ENCODE measurements at regions not wholly inside any gene's neighbourhood (a gene's known extent, or its start where the extent isn't known, plus 50 kb on each side); places are given as distances from the start of the nearest gene placed in this dataset.

DNA sequence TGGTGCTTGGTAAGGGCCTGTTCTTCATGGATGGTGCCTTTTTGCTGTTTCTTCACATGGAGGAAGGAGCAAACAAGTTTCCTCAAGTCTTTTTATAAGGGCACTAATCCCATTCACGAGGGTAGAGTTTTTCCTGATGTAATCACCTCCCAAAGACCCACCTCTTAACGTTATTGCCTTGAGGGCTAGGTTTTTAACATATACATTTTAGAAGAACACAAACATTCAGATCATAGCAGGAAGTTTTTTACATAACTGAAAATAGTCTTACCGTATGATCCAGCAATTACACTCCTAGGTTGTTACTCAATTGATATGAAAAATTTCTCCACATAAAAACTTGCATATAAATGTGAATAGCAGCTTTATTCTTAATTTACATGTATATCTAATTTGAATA is 976.3 kb downstream of the DSC3 start:
- no peak overlapping the region for H3K4me3 Mint-ChIP-seq
- no peaks in the 10 kb centered on the region for H3K4me1 Mint-ChIP-seq (ENCODE audit: low read depth)
- no peak overlapping the region for H3K27ac Mint-ChIP-seq
- H3K27me3 Mint-ChIP-seq = no peaks in the 10 kb centered on the region
- H3K36me3 Mint-ChIP-seq (ENCODE audit: low read depth) = no peaks in the 10 kb centered on the region
- peaks cover 13% of the 10 kb centered on the region for H3K9me3 Mint-ChIP-seq

DNA sequence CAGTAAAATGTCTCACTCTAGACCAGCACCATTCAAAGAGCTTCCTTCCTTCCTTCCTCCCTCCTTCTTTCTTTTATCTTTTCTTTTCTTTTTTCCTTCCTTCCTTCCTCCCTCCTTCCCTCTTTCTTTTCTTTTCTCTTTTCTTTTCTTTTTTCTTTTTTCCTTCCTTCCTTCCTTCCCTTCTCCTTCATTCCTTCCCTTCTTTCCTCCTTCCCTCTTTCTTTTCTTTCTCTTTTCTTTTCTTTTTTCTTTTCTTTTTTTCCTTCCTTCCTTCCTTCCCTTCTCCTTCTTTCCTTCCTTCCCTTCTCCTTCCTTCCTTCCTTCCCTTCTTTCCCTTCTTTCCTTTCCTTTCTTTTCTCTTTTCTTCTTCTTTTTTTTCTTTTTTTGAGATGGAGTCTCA is 985.1 kb downstream of the DSC3 start:
- Mint-ChIP-seq H3K9me3 (peaks cover 15% of the 10 kb centered on the region), H3K4me1 (ENCODE audit: low read depth) (no peaks in the 10 kb centered on the region), H3K27me3 (no peaks in the 10 kb centered on the region), H3K27ac (no peak overlapping the region), H3K4me3 (no peak overlapping the region), H3K36me3 (ENCODE audit: low read depth) (no peaks in the 10 kb centered on the region)

DNA sequence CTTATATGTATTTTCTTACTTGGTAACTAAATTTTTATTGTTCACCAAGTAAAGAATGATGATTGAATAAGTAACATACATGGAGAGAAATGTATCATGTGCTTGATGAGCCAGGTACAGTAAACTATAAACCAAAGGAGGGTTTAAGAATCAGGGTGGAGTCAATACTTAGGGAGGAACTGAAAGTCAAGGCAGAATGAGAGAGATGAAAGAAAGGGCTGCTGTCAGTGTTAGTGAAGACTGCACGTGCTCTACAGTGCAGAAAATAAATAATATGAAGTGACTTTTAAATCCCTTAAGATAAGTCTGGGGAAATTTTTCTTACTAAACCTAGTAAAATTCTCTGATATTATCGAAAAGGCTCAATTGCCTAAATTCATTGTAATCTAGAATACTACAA is 986.0 kb downstream of the DSC3 start:
- no peaks in the 10 kb centered on the region for H3K27me3 Mint-ChIP-seq

DNA sequence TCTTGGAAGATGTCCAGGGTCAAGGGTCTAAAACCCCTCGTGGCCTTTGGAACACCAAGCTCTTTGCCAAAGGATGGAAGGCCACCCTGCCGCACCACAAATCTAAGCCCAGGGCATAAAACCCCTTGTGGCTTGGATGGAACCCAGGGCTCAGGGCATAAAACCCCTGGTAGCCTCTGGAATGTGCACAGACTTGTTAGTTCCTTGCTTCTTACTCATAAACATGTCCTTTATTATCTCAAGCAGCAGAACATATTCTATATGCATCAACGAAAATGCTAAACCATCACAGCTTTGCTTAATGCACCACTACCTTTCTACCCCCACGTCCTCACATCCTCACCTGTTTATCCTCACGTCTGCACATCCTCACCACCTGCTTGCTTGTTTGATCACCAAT is 998.0 kb downstream of the DSC3 start:
- Mint-ChIP-seq H3K9me3 (peaks cover 7% of the 10 kb centered on the region), H3K4me3 (no peak overlapping the region), H3K27ac (no peak overlapping the region), H3K4me1 (ENCODE audit: low read depth) (no peaks in the 10 kb centered on the region), H3K27me3 (no peaks in the 10 kb centered on the region), H3K36me3 (ENCODE audit: low read depth) (no peaks in the 10 kb centered on the region)

More for the DNA sequence above, 986.0 kb downstream of the DSC3 start:
- Mint-ChIP-seq H3K4me1 (ENCODE audit: low read depth) (no peaks in the 10 kb centered on the region), H3K4me3 (no peak overlapping the region), H3K27ac (no peak overlapping the region), H3K36me3 (ENCODE audit: low read depth) (no peaks in the 10 kb centered on the region), H3K9me3 (peaks cover 15% of the 10 kb centered on the region)

DNA sequence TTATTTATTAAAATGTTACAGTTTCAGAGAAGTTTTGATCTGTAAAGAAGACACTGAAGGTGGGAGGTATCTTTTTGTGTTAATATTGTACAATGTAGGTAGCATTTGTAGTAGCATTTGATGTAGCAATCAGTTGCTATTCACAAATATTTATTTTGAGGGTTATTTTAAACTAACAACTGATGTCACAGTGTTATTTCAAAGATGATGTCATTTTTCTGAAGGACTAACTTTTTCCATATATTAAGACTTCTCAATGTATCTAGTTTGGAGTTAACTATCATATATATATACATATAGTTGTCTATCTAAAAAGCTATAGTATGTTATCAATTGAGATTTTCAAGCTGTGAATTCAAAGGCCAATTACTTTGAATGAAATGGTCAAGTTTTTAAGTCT is 1003.3 kb downstream of the DSC3 start:
- Mint-ChIP-seq H3K27me3 (no peaks in the 10 kb centered on the region), H3K27ac (no peak overlapping the region), H3K9me3 (peaks cover 13% of the 10 kb centered on the region), H3K36me3 (ENCODE audit: low read depth) (no peaks in the 10 kb centered on the region), H3K4me3 (no peak overlapping the region), H3K4me1 (ENCODE audit: low read depth) (no peaks in the 10 kb centered on the region)

DNA sequence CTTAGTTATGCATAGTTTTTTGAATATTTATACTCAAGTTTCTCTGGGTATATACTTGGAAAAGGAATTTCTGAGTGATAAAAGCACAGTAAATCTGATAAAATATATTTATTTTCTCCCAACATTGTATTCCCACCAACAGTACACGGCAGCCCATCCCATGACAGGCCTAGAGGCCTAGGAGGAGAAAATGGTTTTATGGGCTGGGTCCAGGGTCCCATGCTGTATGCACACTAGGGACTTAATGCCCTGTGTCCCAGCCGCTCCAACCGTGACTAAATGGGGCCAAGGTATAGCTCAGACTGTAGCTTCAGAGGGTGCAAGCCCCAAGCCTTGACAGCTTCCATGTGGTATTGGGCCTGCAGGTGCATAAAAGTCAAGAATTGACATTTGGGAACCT is 1007.7 kb downstream of the DSC3 start:
- H3K36me3 Mint-ChIP-seq (ENCODE audit: low read depth) = no peaks in the 10 kb centered on the region
- no peaks in the 10 kb centered on the region for H3K4me1 Mint-ChIP-seq (ENCODE audit: low read depth)
- peaks cover 15% of the 10 kb centered on the region for H3K9me3 Mint-ChIP-seq
- no peaks in the 10 kb centered on the region for H3K27me3 Mint-ChIP-seq
- no peak overlapping the region for H3K4me3 Mint-ChIP-seq
- H3K27ac Mint-ChIP-seq = no peak overlapping the region

DNA sequence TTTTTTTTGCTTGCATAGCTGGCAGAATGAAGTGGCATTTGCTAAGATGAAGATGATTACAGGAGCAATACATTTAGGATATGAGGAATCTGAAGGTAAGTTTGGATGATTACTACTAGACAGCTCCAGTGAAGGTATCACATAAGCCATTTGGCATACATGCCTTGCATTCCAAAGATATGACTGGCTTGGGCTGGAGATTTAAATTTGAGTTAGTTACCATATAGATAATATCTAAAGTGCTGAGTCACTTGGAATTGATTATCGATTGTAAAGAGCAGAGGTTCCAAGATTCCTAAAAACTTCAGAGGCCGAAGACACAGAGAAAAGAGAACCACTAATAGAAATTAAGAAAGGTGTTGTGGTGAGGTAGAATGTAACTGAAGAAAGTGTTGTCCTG is 1026.4 kb downstream of the DSC3 start:
- H3K9me3 Mint-ChIP-seq = peaks cover 10% of the 10 kb centered on the region
- H3K27ac Mint-ChIP-seq = no peak overlapping the region
- no peaks in the 10 kb centered on the region for H3K4me1 Mint-ChIP-seq (ENCODE audit: low read depth)
- no peak overlapping the region for H3K4me3 Mint-ChIP-seq
- H3K36me3 Mint-ChIP-seq (ENCODE audit: low read depth) = no peaks in the 10 kb centered on the region
- no peaks in the 10 kb centered on the region for H3K27me3 Mint-ChIP-seq

DNA sequence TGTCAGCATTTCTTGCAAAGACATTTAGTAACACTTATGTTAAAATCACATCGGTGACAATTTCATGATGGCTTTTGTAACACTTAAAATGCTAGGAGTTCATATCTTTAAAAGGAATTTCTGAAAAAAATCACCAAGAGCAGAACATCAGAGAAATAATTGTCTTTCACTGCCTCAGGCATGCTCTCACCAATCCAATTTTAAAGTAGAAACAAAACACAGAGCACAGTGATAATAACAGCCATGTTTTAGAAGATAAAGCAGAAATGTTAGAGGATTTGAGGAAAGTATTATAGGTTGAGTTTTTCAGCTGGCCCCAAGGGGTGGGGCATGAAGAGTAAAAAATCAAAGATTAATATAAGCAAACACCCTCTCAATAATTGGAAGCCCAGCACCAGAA is 1037.6 kb downstream of the DSC3 start:
- H3K9me3 Mint-ChIP-seq = peaks cover 11% of the 10 kb centered on the region
- no peaks in the 10 kb centered on the region for H3K36me3 Mint-ChIP-seq (ENCODE audit: low read depth)
- H3K27me3 Mint-ChIP-seq = no peaks in the 10 kb centered on the region
- H3K4me1 Mint-ChIP-seq (ENCODE audit: low read depth) = no peaks in the 10 kb centered on the region
- no peak overlapping the region for H3K27ac Mint-ChIP-seq
- no peak overlapping the region for H3K4me3 Mint-ChIP-seq

DNA sequence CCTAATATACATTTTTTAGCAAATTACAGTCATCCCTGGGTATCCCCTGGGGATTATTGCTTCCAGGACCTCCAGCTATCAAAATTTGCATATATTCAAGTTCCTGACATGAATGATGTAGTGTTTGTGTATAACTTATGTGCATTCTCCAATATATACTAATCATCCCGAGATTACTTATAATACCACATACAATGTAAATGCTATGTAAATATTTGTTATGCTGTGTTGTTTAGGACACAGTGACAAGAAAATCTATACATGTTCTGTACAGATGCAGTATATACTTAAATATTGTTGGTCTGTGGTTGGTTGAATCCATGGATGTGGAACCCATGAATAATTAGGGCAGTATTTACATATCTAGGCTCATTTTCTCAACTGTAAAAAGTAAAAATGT is 1060.3 kb downstream of the DSC3 start:
- no peaks in the 10 kb centered on the region for H3K27me3 Mint-ChIP-seq
- H3K4me1 Mint-ChIP-seq (ENCODE audit: low read depth) = no peaks in the 10 kb centered on the region

DNA sequence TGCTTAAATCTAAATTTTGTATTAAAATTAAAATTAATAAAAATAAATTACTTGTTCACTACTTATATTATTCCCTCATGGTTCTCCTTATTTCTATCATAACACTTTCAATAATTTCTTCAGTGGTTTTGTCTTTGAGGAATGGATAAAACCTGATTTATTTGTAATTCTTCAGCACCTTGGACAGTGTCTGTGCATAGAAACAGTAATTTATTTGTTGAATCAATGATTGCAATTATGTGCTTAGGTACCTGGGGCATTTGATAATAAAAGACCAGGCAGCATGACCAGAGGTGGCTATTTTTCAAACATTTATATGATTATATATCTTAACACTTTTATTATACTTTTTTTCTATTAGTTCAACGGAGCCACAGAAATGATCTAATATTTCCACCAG is 1062.7 kb downstream of the DSC3 start:
- no peaks in the 10 kb centered on the region for H3K36me3 Mint-ChIP-seq (ENCODE audit: low read depth)
- H3K27ac Mint-ChIP-seq = no peak overlapping the region
- H3K4me1 Mint-ChIP-seq (ENCODE audit: low read depth) = no peaks in the 10 kb centered on the region
- peaks cover 4% of the 10 kb centered on the region for H3K9me3 Mint-ChIP-seq
- H3K4me3 Mint-ChIP-seq = no peak overlapping the region
- H3K27me3 Mint-ChIP-seq = no peaks in the 10 kb centered on the region

More for the DNA sequence above, 1060.3 kb downstream of the DSC3 start:
- Mint-ChIP-seq H3K9me3 (peaks cover 8% of the 10 kb centered on the region), H3K4me3 (no peak overlapping the region), H3K36me3 (ENCODE audit: low read depth) (no peaks in the 10 kb centered on the region), H3K27ac (no peak overlapping the region)

DNA sequence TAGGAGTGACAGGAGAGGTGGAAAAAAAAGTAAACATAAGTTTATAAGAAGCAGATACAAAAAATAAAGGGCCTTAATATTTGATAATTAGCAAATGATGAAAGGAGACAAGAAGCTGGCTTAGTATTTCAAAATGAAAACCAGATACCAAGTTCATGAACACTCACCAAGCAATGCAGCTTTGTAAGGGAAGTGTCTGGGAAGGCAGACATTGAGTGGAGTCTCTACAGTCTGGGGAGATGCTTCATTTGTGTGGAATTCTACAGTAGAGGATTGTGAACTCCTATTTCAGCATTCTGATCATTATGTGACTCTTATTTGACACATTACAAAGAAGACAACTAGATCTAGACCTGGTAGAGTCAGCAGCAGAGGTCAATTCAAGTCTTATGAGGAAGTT is 1072.7 kb downstream of the DSC3 start:
- Mint-ChIP-seq H3K4me1 (ENCODE audit: low read depth) (no peaks in the 10 kb centered on the region), H3K9me3 (peaks cover 6% of the 10 kb centered on the region), H3K27me3 (no peaks in the 10 kb centered on the region), H3K36me3 (ENCODE audit: low read depth) (no peaks in the 10 kb centered on the region), H3K27ac (no peak overlapping the region), H3K4me3 (no peak overlapping the region)

DNA sequence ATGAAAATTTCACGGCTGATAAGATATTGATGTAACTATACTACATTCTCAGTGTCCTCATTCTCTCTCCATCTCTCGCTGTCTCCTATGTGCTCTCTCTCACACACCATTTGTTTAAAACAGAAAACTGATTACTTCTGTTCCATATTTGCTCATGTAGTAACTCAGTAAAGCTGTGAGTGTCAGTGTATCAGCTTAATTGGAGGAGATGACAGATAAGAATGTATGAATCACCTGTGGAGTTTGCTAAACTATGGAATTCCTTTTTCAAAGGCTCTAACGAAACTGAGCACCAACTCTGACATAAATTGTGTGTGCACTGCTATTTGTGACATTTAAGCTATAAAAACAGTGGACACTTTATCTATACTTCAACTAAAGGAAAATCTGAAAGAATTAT is 1080.0 kb downstream of the DSC3 start:
- H3K4me3 Mint-ChIP-seq = no peak overlapping the region
- no peaks in the 10 kb centered on the region for H3K27me3 Mint-ChIP-seq
- peaks cover 7% of the 10 kb centered on the region for H3K9me3 Mint-ChIP-seq
- H3K27ac Mint-ChIP-seq = no peak overlapping the region
- no peaks in the 10 kb centered on the region for H3K4me1 Mint-ChIP-seq (ENCODE audit: low read depth)
- H3K36me3 Mint-ChIP-seq (ENCODE audit: low read depth) = no peaks in the 10 kb centered on the region

DNA sequence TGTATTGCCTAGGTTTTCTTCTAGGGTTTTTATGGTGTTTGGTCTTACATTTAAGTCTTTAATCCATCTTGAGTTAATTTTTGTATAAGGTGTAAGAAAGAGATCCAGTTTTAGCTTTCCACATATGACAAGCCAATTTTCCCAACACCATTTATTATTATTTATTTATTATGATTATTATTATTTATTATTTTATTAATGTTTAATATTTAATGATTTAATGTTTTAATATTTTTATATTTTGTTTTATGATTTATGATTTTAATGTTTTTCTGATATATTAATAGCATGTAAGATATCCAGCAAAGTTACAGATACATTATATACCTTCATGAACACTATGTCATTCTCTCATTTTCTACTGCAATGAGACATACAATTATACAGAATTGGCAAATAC is 1082.0 kb downstream of the DSC3 start:
- H3K4me1 Mint-ChIP-seq (ENCODE audit: low read depth) = no peaks in the 10 kb centered on the region
- no peaks in the 10 kb centered on the region for H3K27me3 Mint-ChIP-seq
- no peak overlapping the region for H3K4me3 Mint-ChIP-seq
- peaks cover 12% of the 10 kb centered on the region for H3K9me3 Mint-ChIP-seq
- H3K36me3 Mint-ChIP-seq (ENCODE audit: low read depth) = no peaks in the 10 kb centered on the region
- no peak overlapping the region for H3K27ac Mint-ChIP-seq

DNA sequence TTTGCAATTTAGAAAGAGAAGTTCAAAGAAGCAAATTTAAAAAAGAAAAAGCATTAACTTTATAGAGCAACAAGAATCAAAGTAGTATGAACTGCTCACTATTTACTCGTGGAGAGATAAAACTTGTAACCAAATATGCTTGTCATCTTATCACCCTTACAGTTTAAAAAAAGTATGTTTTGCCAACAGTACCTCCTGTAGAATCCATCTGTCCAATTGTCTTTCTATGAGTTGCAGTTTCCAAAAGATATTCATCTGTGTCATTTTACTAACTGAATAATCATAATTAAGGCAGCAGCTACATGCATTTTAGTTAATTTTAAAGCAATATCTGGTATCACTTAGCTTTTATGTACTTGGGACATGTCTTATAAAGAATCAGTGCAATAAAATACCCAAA is 1112.3 kb downstream of the DSC3 start:
- Mint-ChIP-seq H3K4me1 (ENCODE audit: low read depth) (no peaks in the 10 kb centered on the region), H3K27ac (no peak overlapping the region), H3K27me3 (no peaks in the 10 kb centered on the region), H3K9me3 (peaks cover 12% of the 10 kb centered on the region), H3K4me3 (no peak overlapping the region), H3K36me3 (ENCODE audit: low read depth) (no peaks in the 10 kb centered on the region)

DNA sequence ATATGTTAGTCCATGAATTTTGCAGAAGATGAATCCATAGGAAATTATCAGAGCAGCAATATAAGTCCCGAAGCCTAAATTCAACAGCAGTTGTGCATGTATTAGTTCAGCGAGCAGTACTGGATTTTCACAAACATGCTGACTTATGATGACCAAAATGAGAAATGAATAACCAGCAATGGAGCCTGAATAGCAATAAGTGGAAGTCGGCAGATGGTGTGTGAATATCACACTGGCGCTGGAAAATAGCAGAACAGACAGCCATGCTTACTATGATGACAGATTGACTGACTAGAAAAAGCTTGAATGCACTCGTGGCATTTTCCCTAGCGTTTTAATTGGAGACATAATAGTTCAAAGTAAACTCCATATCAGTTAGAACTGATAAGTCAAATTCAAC is 1114.5 kb downstream of the DSC3 start:
- Mint-ChIP-seq H3K9me3 (peaks cover 18% of the 10 kb centered on the region), H3K27ac (no peak overlapping the region), H3K36me3 (ENCODE audit: low read depth) (no peaks in the 10 kb centered on the region), H3K4me3 (no peak overlapping the region), H3K4me1 (ENCODE audit: low read depth) (no peaks in the 10 kb centered on the region), H3K27me3 (no peaks in the 10 kb centered on the region)

DNA sequence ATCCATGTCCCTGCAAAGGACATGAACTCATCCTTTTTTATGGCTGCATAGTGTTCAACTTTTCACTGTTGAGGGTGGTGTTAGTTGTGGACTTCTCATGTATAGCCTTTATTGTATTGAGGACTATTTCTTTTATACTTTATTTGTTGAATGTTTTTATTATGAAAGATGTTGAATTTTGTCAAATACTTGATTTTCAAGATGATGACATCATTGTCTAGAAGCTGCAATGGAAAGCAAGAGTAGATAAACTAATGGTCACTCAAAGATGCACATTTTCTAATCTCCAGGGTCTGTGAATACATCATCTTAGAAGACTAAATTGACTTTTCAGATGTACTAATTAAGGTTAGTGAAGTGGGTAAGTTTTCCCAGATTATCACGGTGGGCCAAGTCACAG is 1117.0 kb downstream of the DSC3 start:
- no peaks in the 10 kb centered on the region for H3K27me3 Mint-ChIP-seq
- H3K4me3 Mint-ChIP-seq = no peak overlapping the region
- peaks cover 18% of the 10 kb centered on the region for H3K9me3 Mint-ChIP-seq
- H3K36me3 Mint-ChIP-seq (ENCODE audit: low read depth) = no peaks in the 10 kb centered on the region
- no peak overlapping the region for H3K27ac Mint-ChIP-seq
- H3K4me1 Mint-ChIP-seq (ENCODE audit: low read depth) = no peaks in the 10 kb centered on the region

DNA sequence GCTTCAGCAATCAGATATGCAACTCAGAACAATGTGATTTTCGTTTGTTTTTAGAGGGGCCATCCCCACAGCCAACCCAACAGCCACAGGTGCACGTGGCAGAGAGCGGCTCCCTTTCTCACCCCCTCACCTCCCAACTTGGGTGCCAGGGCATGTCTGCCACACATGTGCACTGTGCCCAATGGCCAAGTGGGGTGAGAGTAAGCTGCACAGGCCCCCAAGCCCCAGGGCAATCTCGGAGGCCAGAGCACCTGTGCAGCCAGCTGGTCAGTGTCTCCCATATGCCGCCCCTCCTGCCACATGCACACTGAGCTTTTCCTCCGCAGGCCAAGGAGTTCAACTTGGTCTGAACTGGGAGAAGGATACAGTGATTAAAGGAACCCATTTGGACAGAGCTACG is 1130.2 kb downstream of the DSC3 start:
- Mint-ChIP-seq H3K36me3 (ENCODE audit: low read depth) (no peaks in the 10 kb centered on the region), H3K4me1 (ENCODE audit: low read depth) (no peaks in the 10 kb centered on the region), H3K4me3 (no peak overlapping the region), H3K9me3 (peaks cover 12% of the 10 kb centered on the region), H3K27ac (no peak overlapping the region), H3K27me3 (no peaks in the 10 kb centered on the region)
